Right atrium auricular region (tissue), 2 donors: ENCODE measurements at regions not wholly inside any gene's neighbourhood (a gene's known extent, or its start where the extent isn't known, plus 50 kb on each side); places are given as distances from the start of the nearest gene placed in this dataset.

Source experiments
- DNase-seq: peaks from one replicate; pipeline ENCODE4 v3.0.0-alpha.2; 2019; ENCODE audit warnings: low spot score
- H3K27ac ChIP-seq, 2 donors: fragments of 200-600 bp; sonication (generic); 1 replicate in 1 of 2; 2 replicates in 1 of 2; pipeline ENCODE4 v1.5.1; 2016 to 2019
- H3K27me3 ChIP-seq, 2 donors: fragments of 200-600 bp; sonication (generic); one replicate each; pipeline versions ENCODE4 v1.5.1 to v1.6.0; 2017 to 2019
- H3K36me3 ChIP-seq: fragments of 200-600 bp; sonication (generic); one replicate; pipeline ENCODE4 v1.5.1; 2016
- H3K4me1 ChIP-seq, 2 donors: fragments of 200-600 bp; sonication (generic); one replicate each; pipeline versions ENCODE4 v1.5.1 to v1.6.0; 2017 to 2019
- H3K4me3 ChIP-seq, 2 donors: fragments of 200-600 bp; sonication (generic); 1 replicate in 1 of 2; 2 replicates in 1 of 2; pipeline ENCODE4 v1.5.1; 2017 to 2019; ENCODE audit warnings: mild to moderate bottlenecking in 1 of 2, moderate library complexity in 1 of 2
- H3K9me3 ChIP-seq, 2 donors: fragments of 200-600 bp; sonication (generic); one replicate each; pipeline ENCODE4 v1.5.1; 2019
- CTCF ChIP-seq, 2 donors: fragments of 200-600 bp; sonication (generic); IDR thresholded peaks; one replicate each; pipeline ENCODE4 v1.5.1; 2019; ENCODE audit warnings: antibody characterized with exemption in 2 of 2

- DNase-seq, result no peak
- peaks cover 0 to 30% of the 10 kb centered on the region in 2 donors for H3K4me1 ChIP-seq
- H3K27me3 ChIP-seq, result no peaks in the 10 kb centered on the region
- TF ChIP-seq CTCF (IDR thresholded peaks at IDR 0.05), result no peak
- peak overlapping the region; percentile 38 to 47 for H3K27ac ChIP-seq
- H3K36me3 ChIP-seq, result no peaks in the 10 kb centered on the region
- H3K9me3 ChIP-seq, result no peaks in the 10 kb centered on the region
- H3K4me3 ChIP-seq, result no peak overlapping the region
Measured at GRCh38 chr18:61735564-61736102, 157.2 kb downstream of the RNF152 start.

- H3K27ac ChIP-seq, result peak overlapping the region; percentile 38 to 47
Measured at GRCh38 chr18:61734396-61734795, 158.4 kb downstream of the RNF152 start.

GRCh38 chr18:61732854-61733253 lies 160.0 kb downstream of the RNF152 start:
- TF ChIP-seq CTCF (IDR thresholded peaks at IDR 0.05), result no peak
- DNase-seq, result no peak
- H3K36me3 ChIP-seq, result no peaks in the 10 kb centered on the region
- no peak overlapping the region for H3K4me3 ChIP-seq
- no peaks in the 10 kb centered on the region for H3K9me3 ChIP-seq
- H3K4me1 ChIP-seq, result peaks cover 0 to 24% of the 10 kb centered on the region in 2 donors
- H3K27me3 ChIP-seq, result no peaks in the 10 kb centered on the region
- peak overlapping the region; percentile 77 to 78 for H3K27ac ChIP-seq

More at GRCh38 chr18:61734396-61734795, 158.4 kb downstream of the RNF152 start:
- Histone ChIP-seq H3K36me3 (no peaks in the 10 kb centered on the region), H3K4me3 (no peak overlapping the region), H3K4me1 (peaks cover 0 to 30% of the 10 kb centered on the region in 2 donors), H3K9me3 (no peaks in the 10 kb centered on the region), H3K27me3 (no peaks in the 10 kb centered on the region)
- no peak for TF ChIP-seq CTCF (IDR thresholded peaks at IDR 0.05)
- DNase-seq, result no peak

GRCh38 chr18:61731693-61732376 lies 161.0 kb downstream of the RNF152 start:
- Histone ChIP-seq H3K9me3 (no peaks in the 10 kb centered on the region), H3K4me3 (no peak overlapping the region), H3K27ac (peak overlapping the region; percentile 77 to 78), H3K36me3 (no peaks in the 10 kb centered on the region), H3K4me1 (peaks cover 0 to 24% of the 10 kb centered on the region in 2 donors), H3K27me3 (no peaks in the 10 kb centered on the region)
- DNase-seq, result no peak
- no peak for TF ChIP-seq CTCF (IDR thresholded peaks at IDR 0.05)

- H3K36me3 ChIP-seq, result no peaks in the 10 kb centered on the region
- no peak for TF ChIP-seq CTCF (IDR thresholded peaks at IDR 0.05)
- DNase-seq, result no peak
- H3K9me3 ChIP-seq, result no peaks in the 10 kb centered on the region
- no peak overlapping the region for H3K4me3 ChIP-seq
- H3K4me1 ChIP-seq, result peaks cover 0 to 24% of the 10 kb centered on the region in 2 donors
- peak overlapping the region; percentile 77 to 78 for H3K27ac ChIP-seq
- H3K27me3 ChIP-seq, result no peaks in the 10 kb centered on the region
Measured at GRCh38 chr18:61731178-61731577, 161.6 kb downstream of the RNF152 start.
